ENCODE measurements at regions not wholly inside any gene's neighbourhood (a gene's known extent, or its start where the extent isn't known, plus 50 kb on each side); places are given as distances from the start of the nearest gene placed in this dataset.

- TF ChIP-seq POLR2A (IDR thresholded peaks at IDR 0.05; ENCODE audit: low read depth, low read length) (no peak), CTCF (conservative IDR thresholded peaks at IDR 0.05; ENCODE audit: low read depth, low read length) (no peak), RFX5 (IDR thresholded peaks at IDR 0.05; ENCODE audit: low read depth, low read length) (no peak), SMC3 (IDR thresholded peaks at IDR 0.05; ENCODE audit: low read depth, low read length) (no peak)
These were observed 434.3 kb downstream of the PDGFC start for GRCh38 chr4:156537286-156537685.
